ENCODE measurements at regions not wholly inside any gene's neighbourhood (a gene's known extent, or its start where the extent isn't known, plus 50 kb on each side); places are given as distances from the start of the nearest gene placed in this dataset.

- Histone ChIP-seq H3K9me3 (ENCODE audit: insufficient read depth, low read depth, low read length) (no peaks in the 10 kb centered on the region), H3K4me3 (ENCODE audit: low read length) (no peak overlapping the region), H3K4me1 (ENCODE audit: insufficient read depth, low read length) (no peaks in the 10 kb centered on the region), H3K27me3 (ENCODE audit: insufficient read depth, low read length) (no peaks in the 10 kb centered on the region), H3K9ac (ENCODE audit: low read depth, low read length) (no peak overlapping the region), H3K36me3 (ENCODE audit: insufficient read depth, low read depth, low read length) (no peaks in the 10 kb centered on the region), H3K27ac (ENCODE audit: low read length) (no peak overlapping the region)
These were observed 293.0 kb downstream of the BTG1 start for GRCh38 chr12:91852634-91853033.

GRCh38 chr12:91851741-91852477 is 293.7 kb downstream of the BTG1 start:
- no peaks in the 10 kb centered on the region for H3K4me1 ChIP-seq (ENCODE audit: insufficient read depth, low read length)
- H3K9me3 ChIP-seq (ENCODE audit: insufficient read depth, low read depth, low read length) = no peaks in the 10 kb centered on the region
- no peaks in the 10 kb centered on the region for H3K27me3 ChIP-seq (ENCODE audit: insufficient read depth, low read length)
- H3K9ac ChIP-seq (ENCODE audit: low read depth, low read length) = no peak overlapping the region
- no peak overlapping the region for H3K27ac ChIP-seq (ENCODE audit: low read length)
- H3K4me3 ChIP-seq (ENCODE audit: low read length) = no peak overlapping the region
- H3K36me3 ChIP-seq (ENCODE audit: insufficient read depth, low read depth, low read length) = no peaks in the 10 kb centered on the region

DNA sequence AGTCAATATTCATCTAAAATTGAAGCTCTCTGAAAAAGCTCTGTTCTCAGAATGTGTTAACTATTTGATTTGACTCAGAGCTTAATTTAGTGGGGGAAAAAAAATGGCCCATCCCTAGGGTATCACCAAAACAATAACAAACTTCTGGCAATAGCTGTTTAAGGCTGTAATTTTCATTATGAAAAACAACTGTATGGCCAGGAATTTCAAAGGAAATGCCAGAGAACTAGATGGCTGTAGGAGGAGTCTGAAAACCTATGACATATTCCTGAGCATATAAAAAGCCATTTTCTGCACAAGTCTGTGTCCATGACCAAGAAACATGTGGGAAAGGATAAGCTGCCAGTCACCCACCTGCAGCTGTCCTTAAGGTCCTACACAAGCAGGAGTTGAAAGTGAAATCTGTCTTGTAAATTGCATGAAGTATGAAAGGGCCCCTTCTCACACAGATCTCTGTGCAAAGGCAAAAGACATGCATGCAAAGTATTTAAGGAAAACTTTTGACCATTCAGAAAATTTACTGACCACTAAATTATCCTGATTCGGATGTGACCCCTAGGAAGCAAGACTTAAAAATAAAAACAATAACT is 299.1 kb downstream of the BTG1 start:
- Histone ChIP-seq H3K9ac (ENCODE audit: low read depth, low read length) (no peak overlapping the region), H3K4me3 (ENCODE audit: low read length) (no peak overlapping the region), H3K9me3 (ENCODE audit: insufficient read depth, low read depth, low read length) (no peaks in the 10 kb centered on the region; the same call in 1 of the 2 replicates), H3K4me1 (ENCODE audit: insufficient read depth, low read length) (no peaks in the 10 kb centered on the region), H3K36me3 (ENCODE audit: insufficient read depth, low read depth, low read length) (no peaks in the 10 kb centered on the region), H3K27me3 (ENCODE audit: insufficient read depth, low read length) (no peaks in the 10 kb centered on the region), H3K27ac (ENCODE audit: low read length) (no peak overlapping the region)

GRCh38 chr12:91845365-91845764 is 300.3 kb downstream of the BTG1 start:
- Histone ChIP-seq H3K27me3 (ENCODE audit: insufficient read depth, low read length) (no peaks in the 10 kb centered on the region), H3K36me3 (ENCODE audit: insufficient read depth, low read depth, low read length) (no peaks in the 10 kb centered on the region)

GRCh38 chr12:91841822-91842221 is 303.8 kb downstream of the BTG1 start:
- no peaks in the 10 kb centered on the region for H3K36me3 ChIP-seq (ENCODE audit: insufficient read depth, low read depth, low read length)
- no peaks in the 10 kb centered on the region for H3K4me1 ChIP-seq (ENCODE audit: insufficient read depth, low read length)
- H3K27ac ChIP-seq (ENCODE audit: low read length) = no peak overlapping the region
- no peak overlapping the region for H3K4me3 ChIP-seq (ENCODE audit: low read length)
- H3K9ac ChIP-seq (ENCODE audit: low read depth, low read length) = no peak overlapping the region
- no peaks in the 10 kb centered on the region; the same call in 1 of the 2 replicates for H3K9me3 ChIP-seq (ENCODE audit: insufficient read depth, low read depth, low read length)
- no peaks in the 10 kb centered on the region for H3K27me3 ChIP-seq (ENCODE audit: insufficient read depth, low read length)

More at GRCh38 chr12:91845365-91845764, 300.3 kb downstream of the BTG1 start:
- Histone ChIP-seq H3K27ac (ENCODE audit: low read length) (no peak overlapping the region), H3K4me3 (ENCODE audit: low read length) (no peak overlapping the region), H3K9ac (ENCODE audit: low read depth, low read length) (no peak overlapping the region), H3K4me1 (ENCODE audit: insufficient read depth, low read length) (no peaks in the 10 kb centered on the region), H3K9me3 (ENCODE audit: insufficient read depth, low read depth, low read length) (no peaks in the 10 kb centered on the region; the same call in 1 of the 2 replicates)

- Histone ChIP-seq H3K4me1 (ENCODE audit: insufficient read depth, low read length) (no peaks in the 10 kb centered on the region), H3K36me3 (ENCODE audit: insufficient read depth, low read depth, low read length) (no peaks in the 10 kb centered on the region), H3K9me3 (ENCODE audit: insufficient read depth, low read depth, low read length) (no peaks in the 10 kb centered on the region), H3K9ac (ENCODE audit: low read depth, low read length) (no peak overlapping the region), H3K4me3 (ENCODE audit: low read length) (no peak overlapping the region), H3K27ac (ENCODE audit: low read length) (no peak overlapping the region), H3K27me3 (ENCODE audit: insufficient read depth, low read length) (no peaks in the 10 kb centered on the region)
These were observed 308.9 kb downstream of the BTG1 start for GRCh38 chr12:91836696-91837095.

DNA sequence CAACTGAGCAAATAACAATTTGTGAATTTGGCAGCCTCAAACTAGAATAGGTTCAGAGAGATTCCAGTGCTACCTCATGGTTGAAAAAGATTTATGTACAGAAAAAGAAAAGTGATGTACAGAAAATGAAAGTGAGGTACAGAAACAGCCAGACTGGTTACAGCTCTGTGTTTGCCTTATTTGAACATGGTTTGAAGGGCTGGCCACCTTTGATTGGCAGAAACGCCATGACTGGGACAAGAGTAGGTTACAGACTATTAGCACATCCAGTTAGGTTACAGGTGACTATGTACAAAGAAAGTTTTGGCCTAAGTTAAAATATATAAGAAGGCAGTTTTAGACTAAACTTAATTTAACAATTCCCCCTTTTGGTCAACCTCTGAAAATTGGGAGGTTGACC is 309.4 kb downstream of the BTG1 start:
- H3K27me3 ChIP-seq (ENCODE audit: insufficient read depth, low read length) = no peaks in the 10 kb centered on the region
- no peak overlapping the region for H3K9ac ChIP-seq (ENCODE audit: low read depth, low read length)
- H3K36me3 ChIP-seq (ENCODE audit: insufficient read depth, low read depth, low read length) = no peaks in the 10 kb centered on the region

DNA sequence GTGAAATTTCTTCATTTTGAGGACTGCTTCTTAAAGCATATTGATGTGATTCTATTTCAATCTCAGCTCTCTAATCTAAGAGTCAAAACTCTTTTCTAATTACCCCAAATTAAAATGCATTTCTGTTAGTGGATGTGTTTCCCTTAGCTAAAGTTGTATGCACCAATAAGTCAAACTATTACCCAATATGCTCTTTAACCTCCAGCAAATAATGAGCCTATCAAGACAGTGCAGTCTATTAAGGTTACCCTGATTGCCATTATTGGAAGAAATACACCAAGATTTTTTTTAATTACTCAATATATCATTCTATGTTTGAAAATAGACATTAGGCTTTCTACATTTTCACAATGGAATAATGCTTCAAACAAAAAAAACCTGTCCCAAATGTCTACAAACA is 310.0 kb downstream of the BTG1 start:
- H3K27me3 ChIP-seq (ENCODE audit: insufficient read depth, low read length) = no peaks in the 10 kb centered on the region
- H3K9me3 ChIP-seq (ENCODE audit: insufficient read depth, low read depth, low read length) = no peaks in the 10 kb centered on the region
- H3K4me1 ChIP-seq (ENCODE audit: insufficient read depth, low read length) = no peaks in the 10 kb centered on the region
- H3K9ac ChIP-seq (ENCODE audit: low read depth, low read length) = no peak overlapping the region
- H3K4me3 ChIP-seq (ENCODE audit: low read length) = no peak overlapping the region
- no peak overlapping the region for H3K27ac ChIP-seq (ENCODE audit: low read length)
- H3K36me3 ChIP-seq (ENCODE audit: insufficient read depth, low read depth, low read length) = no peaks in the 10 kb centered on the region

More for the DNA sequence above, 309.4 kb downstream of the BTG1 start:
- Histone ChIP-seq H3K4me1 (ENCODE audit: insufficient read depth, low read length) (no peaks in the 10 kb centered on the region), H3K27ac (ENCODE audit: low read length) (no peak overlapping the region), H3K9me3 (ENCODE audit: insufficient read depth, low read depth, low read length) (no peaks in the 10 kb centered on the region), H3K4me3 (ENCODE audit: low read length) (no peak overlapping the region)

- Histone ChIP-seq H3K4me3 (ENCODE audit: low read length) (no peak overlapping the region), H3K9me3 (ENCODE audit: insufficient read depth, low read depth, low read length) (no peaks in the 10 kb centered on the region), H3K27ac (ENCODE audit: low read length) (no peak overlapping the region), H3K27me3 (ENCODE audit: insufficient read depth, low read length) (no peaks in the 10 kb centered on the region), H3K36me3 (ENCODE audit: insufficient read depth, low read depth, low read length) (no peaks in the 10 kb centered on the region), H3K9ac (ENCODE audit: low read depth, low read length) (no peak overlapping the region), H3K4me1 (ENCODE audit: insufficient read depth, low read length) (no peaks in the 10 kb centered on the region)
These were observed 311.8 kb downstream of the BTG1 start for GRCh38 chr12:91833780-91834359.

DNA sequence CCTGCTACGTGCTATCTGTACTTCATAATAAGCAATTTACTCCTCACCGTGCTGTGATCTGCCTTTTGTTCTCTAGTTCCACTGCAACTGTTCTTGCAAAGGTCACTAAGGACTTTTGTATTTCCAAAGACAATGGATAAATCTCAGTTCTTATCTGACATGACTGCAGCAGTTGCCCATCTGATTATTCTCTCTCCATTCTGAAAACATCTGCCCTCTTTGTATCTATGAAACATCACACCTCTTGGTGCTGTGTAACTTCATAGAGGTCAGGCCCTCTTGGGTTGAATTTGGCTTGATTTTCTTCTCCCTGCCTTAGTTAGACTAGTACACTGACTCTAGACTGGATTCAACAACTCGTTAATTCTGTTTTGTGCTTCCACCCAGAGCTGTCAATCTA is 319.6 kb downstream of the BTG1 start:
- Histone ChIP-seq H3K9ac (ENCODE audit: low read depth, low read length) (no peak overlapping the region), H3K4me3 (ENCODE audit: low read length) (no peak overlapping the region)

DNA sequence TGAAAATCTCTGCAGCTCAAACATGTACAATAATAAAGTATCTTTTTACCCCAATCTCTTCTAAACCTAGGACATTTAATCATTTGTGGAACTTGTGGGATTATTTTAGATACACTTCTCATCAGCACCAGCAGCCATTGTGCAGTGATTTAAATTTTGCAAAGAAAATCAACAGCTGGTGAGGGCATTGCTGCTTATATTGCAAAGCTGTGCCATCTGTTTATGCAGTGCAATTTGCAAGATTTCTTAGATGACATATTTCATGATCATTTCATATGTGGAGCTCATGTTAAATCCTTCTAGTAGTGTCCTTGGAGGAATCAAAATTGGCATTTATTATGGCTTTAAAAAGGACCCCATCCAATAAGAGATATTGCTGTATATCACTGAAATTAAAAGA is 320.7 kb downstream of the BTG1 start:
- Histone ChIP-seq H3K27ac (ENCODE audit: low read length) (no peak overlapping the region), H3K4me1 (ENCODE audit: insufficient read depth, low read length) (no peaks in the 10 kb centered on the region), H3K27me3 (ENCODE audit: insufficient read depth, low read length) (no peaks in the 10 kb centered on the region), H3K4me3 (ENCODE audit: low read length) (no peak overlapping the region), H3K9me3 (ENCODE audit: insufficient read depth, low read depth, low read length) (no peaks in the 10 kb centered on the region), H3K9ac (ENCODE audit: low read depth, low read length) (no peak overlapping the region), H3K36me3 (ENCODE audit: insufficient read depth, low read depth, low read length) (no peaks in the 10 kb centered on the region)

More for the DNA sequence above, 319.6 kb downstream of the BTG1 start:
- H3K36me3 ChIP-seq (ENCODE audit: insufficient read depth, low read depth, low read length) = no peaks in the 10 kb centered on the region
- H3K27ac ChIP-seq (ENCODE audit: low read length) = no peak overlapping the region
- H3K4me1 ChIP-seq (ENCODE audit: insufficient read depth, low read length) = no peaks in the 10 kb centered on the region
- H3K9me3 ChIP-seq (ENCODE audit: insufficient read depth, low read depth, low read length) = no peaks in the 10 kb centered on the region
- H3K27me3 ChIP-seq (ENCODE audit: insufficient read depth, low read length) = no peaks in the 10 kb centered on the region

GRCh38 chr12:91819132-91819447 is 326.6 kb downstream of the BTG1 start:
- H3K27me3 ChIP-seq (ENCODE audit: insufficient read depth, low read length) = no peaks in the 10 kb centered on the region
- H3K9ac ChIP-seq (ENCODE audit: low read depth, low read length) = no peak overlapping the region
- no peak overlapping the region for H3K27ac ChIP-seq (ENCODE audit: low read length)
- H3K4me1 ChIP-seq (ENCODE audit: insufficient read depth, low read length) = no peaks in the 10 kb centered on the region
- no peaks in the 10 kb centered on the region for H3K9me3 ChIP-seq (ENCODE audit: insufficient read depth, low read depth, low read length)
- no peak overlapping the region for H3K4me3 ChIP-seq (ENCODE audit: low read length)
- no peaks in the 10 kb centered on the region for H3K36me3 ChIP-seq (ENCODE audit: insufficient read depth, low read depth, low read length)

All from iPS-20b (cell line).